ENCODE measurements at regions not wholly inside any gene's neighbourhood (a gene's known extent, or its start where the extent isn't known, plus 50 kb on each side); places are given as distances from the start of the nearest gene placed in this dataset.

GRCh38 chr13:74860789-74861188 lies 621.2 kb downstream of the TBC1D4 start:
- H3K4me3 ChIP-seq = no peak overlapping the region
- DNase-seq = no peak
- TF ChIP-seq CTCF (IDR thresholded peaks at IDR 0.05) (no peak), POLR2AphosphoS5 (IDR thresholded peaks at IDR 0.05) (no peak), EP300 (IDR thresholded peaks at IDR 0.05; ENCODE audit: low read depth) (no peak), POLR2A (IDR thresholded peaks at IDR 0.05) (no peak)
- no peaks in the 10 kb centered on the region for H3K9me3 ChIP-seq
- WGBS, 2 donors (ENCODE audit: low coverage in 1 of 2) = 73 to 88% methylated on average over 1 of the region's 1 CpG
- in situ Hi-C loops (cut with MboI; ENCODE audit: low pct_ligation_motif_present in 1 of 4, low pct_unique_long_range_greater_than_20kb in 1 of 4, low sequenced_read_pairs in 3 of 4) = no loop called here
- H3K36me3 ChIP-seq = no peaks in the 10 kb centered on the region
- no peak overlapping the region for H3K27ac ChIP-seq
- intact Hi-C loops (cut with DNase I; ENCODE audit: low total_unique reads) = loop anchor here (10.0 kb wide), 1 partner anchor 894 kb away; no protein-coding TSS in a partner anchor
- H3K27me3 ChIP-seq = no peaks in the 10 kb centered on the region
- H3K4me1 ChIP-seq = no peaks in the 10 kb centered on the region

- no peak overlapping the region for H3K4me3 ChIP-seq
- 29 to 54% methylated on average over 2 of the region's 2 CpGs for WGBS, 2 donors (ENCODE audit: low coverage in 1 of 2)
- peaks cover 0 to 3% of the 10 kb centered on the region in 2 donors for H3K9me3 ChIP-seq
- no peak overlapping the region for H3K27ac ChIP-seq
- in situ Hi-C loops (cut with MboI; ENCODE audit: low pct_ligation_motif_present in 1 of 4, low pct_unique_long_range_greater_than_20kb in 1 of 4, low sequenced_read_pairs in 3 of 4) = no loop called here
- no peaks in the 10 kb centered on the region for H3K36me3 ChIP-seq
- no peak for DNase-seq
- no peaks in the 10 kb centered on the region for H3K4me1 ChIP-seq
- TF ChIP-seq POLR2AphosphoS5 (IDR thresholded peaks at IDR 0.05) (no peak), EP300 (IDR thresholded peaks at IDR 0.05; ENCODE audit: low read depth) (no peak), CTCF (IDR thresholded peaks at IDR 0.05) (no peak), POLR2A (IDR thresholded peaks at IDR 0.05) (no peak)
- intact Hi-C loops (cut with DNase I; ENCODE audit: low total_unique reads) = no loop called here
- H3K27me3 ChIP-seq = no peaks in the 10 kb centered on the region
Observed at GRCh38 chr13:74850893-74851292, 631.1 kb downstream of the TBC1D4 start.

GRCh38 chr13:74847966-74848365 lies 634.0 kb downstream of the TBC1D4 start:
- H3K9me3 ChIP-seq = peaks cover 0 to 3% of the 10 kb centered on the region in 2 donors
- WGBS, 2 donors (ENCODE audit: low coverage in 1 of 2) = 90 to 91% methylated on average over 1 of the region's 1 CpG
- H3K27ac ChIP-seq = no peak overlapping the region
- DNase-seq = no peak
- H3K27me3 ChIP-seq = no peaks in the 10 kb centered on the region
- TF ChIP-seq CTCF (IDR thresholded peaks at IDR 0.05) = no peak
- no peak for TF ChIP-seq POLR2AphosphoS5 (IDR thresholded peaks at IDR 0.05)
- TF ChIP-seq EP300 (IDR thresholded peaks at IDR 0.05; ENCODE audit: low read depth) = no peak
- no peak for TF ChIP-seq POLR2A (IDR thresholded peaks at IDR 0.05)
- in situ Hi-C loops (cut with MboI; ENCODE audit: low pct_ligation_motif_present in 1 of 4, low pct_unique_long_range_greater_than_20kb in 1 of 4, low sequenced_read_pairs in 3 of 4) = no loop called here
- no peak overlapping the region for H3K4me3 ChIP-seq
- intact Hi-C loops (cut with DNase I; ENCODE audit: low total_unique reads) = no loop called here
- H3K36me3 ChIP-seq = no peaks in the 10 kb centered on the region
- H3K4me1 ChIP-seq = no peaks in the 10 kb centered on the region

GRCh38 chr13:74845806-74846205 lies 636.2 kb downstream of the TBC1D4 start:
- no peaks in the 10 kb centered on the region for H3K4me1 ChIP-seq
- no peaks in the 10 kb centered on the region for H3K27me3 ChIP-seq
- intact Hi-C loops (cut with DNase I; ENCODE audit: low total_unique reads) (no loop called here), in situ Hi-C loops (cut with MboI; ENCODE audit: low pct_ligation_motif_present in 1 of 4, low pct_unique_long_range_greater_than_20kb in 1 of 4, low sequenced_read_pairs in 3 of 4) (no loop called here)
- no peak overlapping the region for H3K4me3 ChIP-seq
- no peaks in the 10 kb centered on the region for H3K36me3 ChIP-seq
- H3K27ac ChIP-seq = no peak overlapping the region
- TF ChIP-seq POLR2AphosphoS5 (IDR thresholded peaks at IDR 0.05) (no peak), CTCF (IDR thresholded peaks at IDR 0.05) (no peak), EP300 (IDR thresholded peaks at IDR 0.05; ENCODE audit: low read depth) (no peak), POLR2A (IDR thresholded peaks at IDR 0.05) (no peak)
- peaks cover 0 to 3% of the 10 kb centered on the region in 2 donors for H3K9me3 ChIP-seq
- no peak for DNase-seq
